ENCODE measurements at regions not wholly inside any gene's neighbourhood (a gene's known extent, or its start where the extent isn't known, plus 50 kb on each side); places are given as distances from the start of the nearest gene placed in this dataset.

DNA sequence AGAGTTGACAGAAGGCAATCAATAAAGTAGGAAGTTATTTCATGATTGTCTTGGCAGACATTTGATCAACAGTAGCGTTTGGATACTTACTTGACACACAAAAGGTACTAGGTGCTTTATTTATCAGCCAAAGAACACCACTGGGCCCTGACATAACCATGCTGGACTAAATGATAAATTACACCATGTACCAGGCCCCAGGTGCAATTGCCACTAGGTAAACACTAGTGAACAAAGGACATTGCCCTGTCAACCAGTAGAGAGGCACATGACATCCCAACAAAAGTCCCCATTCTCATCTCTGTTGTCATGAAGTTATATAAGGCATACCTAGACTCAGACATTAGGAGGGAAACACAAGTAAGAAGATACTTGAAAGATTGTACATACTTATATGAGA, 747.2 kb downstream of the SATB2 start:
- H3K27ac Mint-ChIP-seq: no peak overlapping the region
- no peaks in the 10 kb centered on the region for H3K36me3 Mint-ChIP-seq
- H3K4me1 Mint-ChIP-seq: no peaks in the 10 kb centered on the region
- H3K9me3 Mint-ChIP-seq: no peaks in the 10 kb centered on the region
- DNase-seq: no peak
- no peak overlapping the region for H3K4me3 Mint-ChIP-seq
- no peaks in the 10 kb centered on the region for H3K27me3 Mint-ChIP-seq

DNA sequence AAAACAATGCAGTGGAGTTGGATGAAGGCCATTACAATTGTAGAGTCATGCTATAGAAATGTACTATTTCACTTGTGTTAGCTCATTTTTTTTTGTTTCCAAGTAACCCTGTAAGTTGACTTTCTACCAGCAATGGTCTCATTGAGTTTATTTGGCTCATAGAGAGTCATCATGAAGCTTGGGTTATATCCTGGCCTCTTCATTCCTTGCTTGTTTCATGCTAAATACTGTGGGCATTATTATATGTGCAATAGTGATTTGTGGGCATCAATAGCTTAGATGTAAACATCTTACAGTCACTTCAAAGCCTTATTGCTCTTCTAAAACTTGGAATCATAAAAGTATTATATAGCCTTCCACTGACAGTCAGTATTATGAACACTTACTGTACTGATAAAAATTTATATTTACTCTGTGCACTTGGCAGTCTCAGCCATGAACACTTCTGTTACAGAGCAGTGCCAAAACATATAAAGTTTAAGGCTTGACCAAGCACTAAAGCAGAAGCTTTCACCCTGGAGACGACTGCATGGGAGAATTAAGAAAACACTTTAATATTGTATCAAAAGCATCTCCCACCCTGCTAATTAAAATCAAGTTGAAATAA, 751.2 kb downstream of the SATB2 start:
- no peaks in the 10 kb centered on the region for H3K4me1 Mint-ChIP-seq
- H3K27ac Mint-ChIP-seq: no peak overlapping the region
- H3K4me3 Mint-ChIP-seq: no peak overlapping the region
- H3K9me3 Mint-ChIP-seq: no peaks in the 10 kb centered on the region
- no peaks in the 10 kb centered on the region for H3K27me3 Mint-ChIP-seq
- DNase-seq: no peak
- H3K36me3 Mint-ChIP-seq: no peaks in the 10 kb centered on the region

DNA sequence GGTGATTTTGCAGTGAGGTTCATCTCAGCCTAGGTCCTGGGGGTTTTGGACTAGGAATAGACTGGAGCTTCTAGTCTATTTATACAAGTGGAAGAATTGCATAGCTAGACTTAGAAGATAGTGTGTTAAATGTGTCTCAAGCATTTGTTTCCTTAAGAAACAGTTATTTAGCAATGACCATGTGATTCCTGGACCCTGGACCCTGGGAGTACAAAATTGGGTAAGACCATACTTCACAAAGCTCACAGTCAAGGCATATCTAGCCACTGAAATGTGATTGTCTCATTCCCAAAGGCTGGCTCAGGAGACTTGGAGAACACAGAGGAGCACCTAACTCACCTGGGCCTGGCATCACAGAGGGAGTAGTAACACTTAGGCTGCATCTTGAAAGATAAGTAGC, 754.5 kb downstream of the SATB2 start:
- Mint-ChIP-seq H3K4me3 (no peak overlapping the region), H3K9me3 (no peaks in the 10 kb centered on the region), H3K27ac (no peak overlapping the region), H3K27me3 (peaks cover 5% of the 10 kb centered on the region), H3K36me3 (no peaks in the 10 kb centered on the region), H3K4me1 (no peaks in the 10 kb centered on the region)
- no peak for DNase-seq

DNA sequence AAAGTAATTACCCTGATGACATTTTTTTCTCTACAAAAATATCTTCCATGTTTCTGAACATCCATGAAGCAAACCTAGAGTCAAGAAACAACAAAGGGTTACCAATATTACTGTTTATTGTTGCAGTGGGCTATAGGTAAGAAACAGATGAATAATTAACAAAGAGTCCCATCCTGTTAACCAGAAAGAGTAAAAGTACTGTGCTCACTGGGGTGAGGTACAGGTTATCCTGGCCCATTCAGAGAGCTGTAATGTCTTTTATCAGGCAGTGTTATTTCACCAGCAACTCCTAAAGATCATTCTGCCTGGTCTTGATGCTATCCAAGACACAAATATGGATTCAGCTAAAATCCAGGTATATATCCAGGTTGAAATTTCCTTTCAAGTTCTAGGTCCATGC, 754.9 kb downstream of the SATB2 start:
- H3K27me3 Mint-ChIP-seq: peaks cover 5% of the 10 kb centered on the region
- DNase-seq: no peak
- no peaks in the 10 kb centered on the region for H3K9me3 Mint-ChIP-seq
- no peaks in the 10 kb centered on the region for H3K36me3 Mint-ChIP-seq
- H3K4me1 Mint-ChIP-seq: no peaks in the 10 kb centered on the region
- H3K27ac Mint-ChIP-seq: no peak overlapping the region
- H3K4me3 Mint-ChIP-seq: no peak overlapping the region

DNA sequence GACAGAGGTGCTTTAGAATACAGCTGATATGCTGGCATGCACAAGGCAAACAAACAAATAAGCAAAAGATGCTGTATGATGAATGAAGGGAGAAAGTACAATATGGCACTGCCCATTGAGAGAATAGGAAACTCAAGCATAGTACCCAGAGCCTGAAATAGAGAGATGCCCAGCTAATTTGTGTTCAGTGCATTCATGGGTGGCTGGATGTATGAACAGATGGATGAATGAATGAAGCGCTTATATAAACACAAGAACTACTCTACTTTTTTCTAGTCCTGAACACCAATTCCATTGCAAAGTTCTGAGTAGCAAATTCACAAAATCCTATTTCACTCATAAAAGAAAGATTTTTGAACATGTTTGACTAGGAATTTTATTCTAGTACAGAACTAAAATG, 756.3 kb downstream of the SATB2 start:
- H3K4me1 Mint-ChIP-seq: no peaks in the 10 kb centered on the region
- H3K27ac Mint-ChIP-seq: no peak overlapping the region
- no peaks in the 10 kb centered on the region for H3K36me3 Mint-ChIP-seq
- no peak overlapping the region for H3K4me3 Mint-ChIP-seq
- no peak for DNase-seq
- H3K9me3 Mint-ChIP-seq: no peaks in the 10 kb centered on the region
- H3K27me3 Mint-ChIP-seq: peaks cover 5% of the 10 kb centered on the region

DNA sequence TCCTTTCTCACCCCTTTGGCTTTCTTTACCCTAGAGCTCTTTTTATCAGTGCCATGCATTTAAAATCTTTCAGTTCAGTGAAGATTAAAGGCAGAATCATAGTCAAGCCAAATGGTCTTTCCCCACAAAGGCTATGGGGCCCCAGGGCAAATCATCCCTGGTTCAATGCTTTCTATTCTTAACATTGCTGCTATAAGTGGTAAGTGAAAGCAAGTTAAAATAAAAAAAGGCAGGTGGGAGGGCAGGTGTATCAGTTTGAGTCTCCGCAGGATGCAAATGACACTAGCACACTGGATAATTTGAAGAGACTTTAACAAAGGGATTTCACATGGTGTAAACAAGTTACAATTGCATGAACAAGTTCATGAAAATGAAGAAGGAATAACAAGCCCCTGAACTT, 757.4 kb downstream of the SATB2 start:
- no peak for DNase-seq
- H3K4me3 Mint-ChIP-seq: no peak overlapping the region
- H3K27me3 Mint-ChIP-seq: peaks cover 5% of the 10 kb centered on the region
- H3K4me1 Mint-ChIP-seq: no peaks in the 10 kb centered on the region
- H3K36me3 Mint-ChIP-seq: no peaks in the 10 kb centered on the region
- no peak overlapping the region for H3K27ac Mint-ChIP-seq
- H3K9me3 Mint-ChIP-seq: no peaks in the 10 kb centered on the region

DNA sequence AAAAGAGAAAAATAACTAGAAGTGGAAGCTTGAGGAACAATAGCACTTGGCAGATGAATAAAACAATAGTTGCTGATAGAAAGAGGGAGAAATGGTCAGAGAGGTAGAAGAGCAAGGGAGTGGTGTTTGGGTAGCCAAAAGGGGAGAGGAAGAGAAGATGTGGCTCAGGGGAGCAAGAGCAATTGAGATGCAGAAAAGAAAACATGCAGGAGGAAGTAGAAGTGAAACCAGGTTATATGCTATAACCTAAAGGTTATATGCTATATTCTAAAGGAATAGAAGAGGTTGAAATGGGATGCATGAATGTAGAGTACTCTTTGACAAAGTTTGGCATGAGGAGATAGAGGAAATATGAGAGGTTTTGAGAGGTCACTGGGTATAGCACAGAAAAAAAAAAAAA, 759.5 kb downstream of the SATB2 start:
- peaks cover 5% of the 10 kb centered on the region for H3K27me3 Mint-ChIP-seq
- H3K4me1 Mint-ChIP-seq: no peaks in the 10 kb centered on the region
- no peak overlapping the region for H3K4me3 Mint-ChIP-seq

DNA sequence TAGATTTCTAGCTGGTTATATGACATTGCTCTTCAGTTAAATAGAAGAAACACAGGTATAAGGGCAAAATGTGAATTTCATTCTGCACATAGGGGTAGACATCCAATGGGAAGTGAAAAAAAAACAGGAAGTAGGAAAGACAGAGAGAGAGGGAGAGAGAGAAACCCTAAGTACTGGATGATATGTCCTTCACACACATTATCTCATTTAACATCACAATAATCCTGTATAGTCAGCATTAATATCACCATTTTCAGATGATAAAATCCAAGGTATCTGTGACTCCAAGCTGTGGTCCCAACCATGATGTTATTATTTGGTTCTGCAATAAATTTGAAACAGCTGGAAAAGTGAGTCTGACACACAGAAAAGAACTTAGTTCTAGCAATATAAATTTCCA, 759.9 kb downstream of the SATB2 start:
- no peaks in the 10 kb centered on the region for H3K9me3 Mint-ChIP-seq
- H3K27ac Mint-ChIP-seq: no peak overlapping the region
- no peaks in the 10 kb centered on the region for H3K4me1 Mint-ChIP-seq
- no peaks in the 10 kb centered on the region for H3K36me3 Mint-ChIP-seq
- no peak overlapping the region for H3K4me3 Mint-ChIP-seq
- peaks cover 5% of the 10 kb centered on the region for H3K27me3 Mint-ChIP-seq
- no peak for DNase-seq

More for the DNA sequence above, 759.5 kb downstream of the SATB2 start:
- no peaks in the 10 kb centered on the region for H3K36me3 Mint-ChIP-seq
- DNase-seq: no peak
- H3K27ac Mint-ChIP-seq: no peak overlapping the region
- no peaks in the 10 kb centered on the region for H3K9me3 Mint-ChIP-seq

DNA sequence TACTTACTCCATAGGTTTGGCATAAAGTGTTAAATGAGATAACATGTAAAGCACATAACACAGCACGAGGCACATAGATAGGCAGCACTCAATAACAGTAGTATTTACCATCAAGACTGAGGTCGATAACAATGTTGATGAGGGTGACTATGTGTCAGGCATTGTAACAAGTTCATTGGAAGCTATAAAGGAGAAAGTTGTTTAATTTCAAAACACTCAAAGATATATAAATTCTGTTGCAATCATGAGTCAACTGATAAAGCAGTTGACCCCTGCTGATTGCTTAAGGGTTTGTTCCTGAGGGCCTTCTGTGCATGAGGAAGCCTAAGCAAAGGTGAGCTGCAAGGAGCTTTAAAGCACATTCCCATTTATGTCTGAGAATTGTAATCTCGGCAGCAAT, 760.5 kb downstream of the SATB2 start:
- DNase-seq: no peak
- Mint-ChIP-seq H3K4me3 (no peak overlapping the region), H3K27ac (no peak overlapping the region), H3K27me3 (peaks cover 5% of the 10 kb centered on the region), H3K4me1 (no peaks in the 10 kb centered on the region), H3K9me3 (no peaks in the 10 kb centered on the region), H3K36me3 (no peaks in the 10 kb centered on the region)

DNA sequence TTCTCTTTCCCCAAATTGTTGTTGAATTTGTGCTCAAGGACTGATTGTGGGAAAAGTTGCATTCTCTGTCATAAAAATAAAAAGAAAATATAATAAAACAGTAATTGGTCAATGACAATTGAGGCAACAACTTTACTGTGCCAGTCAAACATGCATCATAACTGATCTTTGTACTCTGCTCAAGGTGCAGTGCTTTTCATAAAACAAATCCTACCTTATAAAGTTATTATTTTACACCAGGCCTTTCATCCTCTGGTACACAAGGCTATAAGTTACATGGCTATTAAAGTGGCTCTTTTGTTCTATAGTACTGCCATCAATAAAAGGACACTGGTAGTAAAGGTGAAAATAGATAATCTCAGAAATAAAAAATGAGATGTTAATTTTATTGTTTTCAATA, 761.9 kb downstream of the SATB2 start:
- Mint-ChIP-seq H3K4me1 (no peaks in the 10 kb centered on the region), H3K27ac (no peak overlapping the region), H3K9me3 (no peaks in the 10 kb centered on the region), H3K36me3 (no peaks in the 10 kb centered on the region), H3K27me3 (peaks cover 5% of the 10 kb centered on the region), H3K4me3 (no peak overlapping the region)
- no peak for DNase-seq

DNA sequence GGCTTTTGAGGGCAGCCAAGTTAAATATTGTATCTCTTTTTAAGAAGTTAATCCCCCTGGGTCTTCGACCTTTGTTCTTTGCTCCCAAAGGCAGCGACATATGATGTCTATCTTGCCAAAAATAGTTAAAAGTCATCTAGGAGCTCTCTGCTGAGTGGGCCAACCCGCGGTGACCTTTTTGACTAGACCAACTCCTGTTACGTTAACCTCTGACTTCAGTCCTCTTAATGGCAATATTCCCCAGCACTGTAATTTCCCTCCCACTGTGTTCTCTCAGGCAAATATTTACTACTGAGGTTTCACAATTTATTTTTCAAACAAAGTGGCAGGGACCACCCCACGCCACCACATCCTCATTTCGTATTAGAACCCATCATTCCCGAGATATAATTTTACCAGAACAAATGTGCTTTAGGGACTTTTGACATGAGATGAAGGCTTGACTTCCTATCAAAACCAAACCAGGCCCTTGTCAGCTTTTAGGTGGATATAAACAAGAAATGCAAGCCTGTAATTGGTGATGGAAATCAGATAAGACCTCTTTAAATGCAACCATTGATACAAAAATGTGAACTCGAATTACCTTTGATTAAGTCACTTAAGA, 764.7 kb downstream of the SATB2 start:
- H3K4me1 Mint-ChIP-seq: no peaks in the 10 kb centered on the region
- H3K9me3 Mint-ChIP-seq: peaks cover 3% of the 10 kb centered on the region
- H3K27ac Mint-ChIP-seq: no peak overlapping the region
- no peaks in the 10 kb centered on the region for H3K27me3 Mint-ChIP-seq
- no peak overlapping the region for H3K4me3 Mint-ChIP-seq
- no peaks in the 10 kb centered on the region for H3K36me3 Mint-ChIP-seq
- DNase-seq: no peak

DNA sequence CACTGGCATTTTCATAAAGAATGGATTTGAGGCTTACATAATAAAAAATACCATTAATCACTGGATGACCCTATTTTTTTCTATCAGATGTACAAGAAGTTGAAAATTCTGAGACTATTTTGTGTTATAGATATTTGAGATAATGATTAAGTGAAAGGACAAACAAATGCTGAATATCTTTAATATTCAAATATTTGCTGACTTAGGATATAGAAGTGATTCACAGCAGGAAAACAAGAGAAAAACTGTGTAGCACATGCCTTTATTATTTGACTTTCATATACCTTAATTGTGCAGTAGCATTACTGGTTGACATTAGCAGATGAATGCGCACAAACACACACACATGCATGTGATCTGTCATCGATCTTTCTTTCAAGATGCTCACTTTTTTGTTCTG, 766.5 kb downstream of the SATB2 start:
- Mint-ChIP-seq H3K36me3 (no peaks in the 10 kb centered on the region), H3K27ac (no peak overlapping the region), H3K4me1 (no peaks in the 10 kb centered on the region), H3K27me3 (no peaks in the 10 kb centered on the region), H3K4me3 (no peak overlapping the region), H3K9me3 (peaks cover 3% of the 10 kb centered on the region)
- no peak for DNase-seq

DNA sequence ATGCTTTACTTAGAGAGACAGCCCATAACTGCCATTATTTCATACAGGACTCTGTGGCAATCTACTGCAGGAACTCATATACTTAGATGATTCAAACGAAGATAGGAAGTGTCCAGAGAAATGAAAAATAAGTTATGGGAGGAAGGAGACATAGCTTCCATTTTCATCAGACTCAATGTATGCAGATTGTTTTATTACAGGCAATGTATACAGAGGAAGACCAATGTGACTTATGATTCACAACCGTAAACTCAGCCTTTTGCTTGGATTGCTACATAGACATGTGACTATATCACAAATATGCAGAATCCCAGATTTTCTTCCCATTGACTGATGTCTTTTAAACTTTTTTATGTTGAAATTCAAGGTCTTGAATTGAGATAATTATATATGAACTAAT, 793.4 kb downstream of the SATB2 start:
- no peak overlapping the region for H3K27ac Mint-ChIP-seq
- no peak for DNase-seq
- H3K4me1 Mint-ChIP-seq: no peaks in the 10 kb centered on the region
- no peaks in the 10 kb centered on the region for H3K36me3 Mint-ChIP-seq
- H3K27me3 Mint-ChIP-seq: no peaks in the 10 kb centered on the region
- no peak overlapping the region for H3K4me3 Mint-ChIP-seq
- H3K9me3 Mint-ChIP-seq: no peaks in the 10 kb centered on the region

DNA sequence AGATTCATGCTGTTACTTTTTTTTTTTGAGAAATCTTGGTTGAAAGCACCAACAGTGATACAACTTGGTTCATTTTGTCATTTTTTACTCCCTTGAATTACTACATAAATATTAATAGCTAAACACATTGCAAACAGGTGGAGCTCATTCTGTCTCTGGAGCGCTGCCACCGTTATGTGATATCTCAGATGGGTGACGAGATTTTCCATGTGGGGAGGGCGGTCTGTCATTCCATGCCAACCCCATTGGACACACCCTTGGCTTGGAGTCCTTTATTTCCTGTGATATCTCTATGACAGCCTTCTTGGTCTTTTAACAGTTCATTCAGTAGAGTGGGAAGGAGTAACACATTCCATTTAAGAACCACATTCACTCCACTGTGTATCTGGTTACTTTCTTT, 794.8 kb downstream of the SATB2 start:
- Mint-ChIP-seq H3K27ac (no peak overlapping the region), H3K4me1 (no peaks in the 10 kb centered on the region), H3K4me3 (no peak overlapping the region), H3K27me3 (no peaks in the 10 kb centered on the region), H3K9me3 (no peaks in the 10 kb centered on the region), H3K36me3 (no peaks in the 10 kb centered on the region)
- no peak for DNase-seq

DNA sequence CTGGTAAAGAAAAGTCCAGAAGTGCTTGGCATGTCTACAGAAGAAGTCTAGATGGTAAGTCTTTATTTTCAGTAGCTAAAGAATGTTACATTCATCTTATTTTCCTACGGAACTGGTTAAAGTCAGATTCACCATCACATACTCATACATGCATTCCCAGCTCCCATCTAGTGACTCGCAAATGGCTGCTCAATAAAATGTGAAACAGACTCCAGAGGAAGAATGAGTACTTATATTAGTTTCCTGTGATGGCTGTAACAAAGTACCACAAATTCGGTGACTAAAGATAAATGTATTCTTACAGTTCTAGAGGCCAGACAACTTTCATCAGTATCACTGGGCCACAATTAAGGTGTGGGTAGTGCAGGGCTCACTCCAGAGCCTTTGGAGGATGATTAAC, 797.2 kb downstream of the SATB2 start:
- no peak overlapping the region for H3K4me3 Mint-ChIP-seq
- H3K9me3 Mint-ChIP-seq: no peaks in the 10 kb centered on the region
- no peak for DNase-seq
- H3K27ac Mint-ChIP-seq: no peak overlapping the region
- no peaks in the 10 kb centered on the region for H3K36me3 Mint-ChIP-seq
- no peaks in the 10 kb centered on the region for H3K27me3 Mint-ChIP-seq
- no peaks in the 10 kb centered on the region for H3K4me1 Mint-ChIP-seq

DNA sequence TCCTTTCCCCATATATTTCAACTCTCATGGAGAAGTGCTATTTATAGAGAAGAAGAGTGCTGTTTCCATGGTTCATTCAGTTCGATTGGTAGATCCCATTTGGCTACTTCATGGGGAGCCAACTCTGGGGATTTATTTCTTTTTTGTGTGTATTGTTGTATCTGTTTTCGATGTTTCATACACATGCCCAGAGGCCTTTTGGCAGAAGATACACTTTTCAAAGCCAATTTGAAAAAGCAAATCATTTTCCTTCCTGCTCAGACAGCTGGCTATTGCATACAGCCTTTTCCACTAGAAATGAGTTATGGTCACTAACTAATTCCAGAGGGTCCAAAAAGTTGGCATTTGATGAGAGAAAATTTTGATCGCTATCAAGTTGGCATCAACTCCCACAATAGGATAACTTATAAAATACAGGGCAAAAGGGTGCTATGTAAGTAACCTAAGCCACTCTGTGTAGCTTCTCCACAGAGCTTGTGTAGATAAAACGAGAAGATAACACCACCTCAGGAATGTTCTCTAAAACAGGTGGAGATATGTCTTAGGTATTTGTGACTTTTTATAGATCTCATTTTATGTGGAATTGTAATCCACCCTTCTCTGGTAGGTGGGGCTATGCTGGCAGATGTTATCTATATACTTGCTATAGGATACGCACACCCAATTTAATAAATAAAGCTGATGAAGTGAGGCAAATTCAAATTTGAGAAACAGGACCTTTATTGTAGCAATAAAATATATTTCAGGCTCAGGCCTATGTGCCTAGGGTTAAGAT, 798.5 kb downstream of the SATB2 start:
- H3K27me3 Mint-ChIP-seq: no peaks in the 10 kb centered on the region
- no peak overlapping the region for H3K4me3 Mint-ChIP-seq
- no peaks in the 10 kb centered on the region for H3K4me1 Mint-ChIP-seq
- no peak overlapping the region for H3K27ac Mint-ChIP-seq
- no peak for DNase-seq
- H3K9me3 Mint-ChIP-seq: no peaks in the 10 kb centered on the region
- no peaks in the 10 kb centered on the region for H3K36me3 Mint-ChIP-seq
